ENCODE measurements at regions not wholly inside any gene's neighbourhood (a gene's known extent, or its start where the extent isn't known, plus 50 kb on each side); places are given as distances from the start of the nearest gene placed in this dataset.

DNA sequence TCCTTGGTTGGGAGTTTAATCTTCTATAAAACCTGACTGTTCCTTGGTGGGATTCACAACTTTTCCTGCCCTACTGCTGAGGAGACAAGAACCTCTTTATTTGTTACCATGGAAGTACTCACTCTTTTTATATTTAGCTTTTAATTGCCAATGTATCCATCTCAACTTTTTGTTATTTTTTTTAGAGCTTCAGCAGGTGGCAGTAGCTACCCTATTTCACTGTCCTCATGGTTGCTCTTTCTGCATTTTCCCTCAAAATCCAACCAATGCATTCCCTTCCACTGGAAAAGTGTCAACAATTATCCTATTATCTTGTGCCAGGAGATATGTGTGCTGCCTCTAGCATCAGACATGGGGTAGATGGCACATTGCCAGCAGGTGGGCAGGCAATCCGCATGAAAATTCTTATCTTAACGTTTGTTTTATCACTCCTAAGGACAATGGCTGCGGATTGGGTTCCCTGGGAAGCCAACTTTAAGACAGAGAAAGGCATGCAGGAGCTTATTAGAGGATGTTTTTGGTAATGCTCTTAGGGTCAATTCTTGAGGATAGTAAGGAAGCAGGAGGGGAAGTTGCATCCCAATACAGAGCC lies 406.4 kb downstream of the SNAPC1 start:
- DNase-seq, result no peak

DNA sequence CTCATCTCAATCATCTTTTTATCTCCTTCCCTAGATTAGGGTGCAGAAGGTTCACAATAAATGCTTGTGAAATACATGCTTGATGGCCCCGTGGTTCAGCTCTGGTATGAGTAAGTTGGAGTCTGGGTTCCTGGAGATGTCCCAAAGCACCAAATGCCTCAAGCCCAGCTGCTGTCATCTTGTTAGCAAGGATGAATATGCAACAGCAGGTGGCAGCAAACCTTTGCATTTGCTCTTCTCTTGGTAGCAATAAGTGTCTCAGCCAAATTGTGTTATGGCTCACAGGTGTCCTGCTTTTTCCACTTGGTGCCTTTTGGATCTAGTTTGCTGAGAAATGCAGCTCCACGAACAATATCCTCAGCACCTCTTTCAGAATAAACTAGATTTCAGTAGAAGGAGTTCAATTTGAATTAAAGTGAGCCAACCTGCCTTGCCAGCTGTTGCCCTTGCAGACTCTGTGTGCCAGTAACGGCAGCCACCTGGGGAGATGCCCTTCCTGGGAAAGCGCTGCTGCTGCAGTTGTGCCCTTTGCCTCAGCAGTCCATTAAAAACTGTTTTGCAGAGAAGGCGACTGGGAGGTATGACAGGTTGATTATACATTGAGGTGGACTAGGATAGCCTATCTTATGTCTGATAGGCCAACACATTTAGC lies 417.3 kb downstream of the SNAPC1 start:
- peak; percentile 59 to 66 for DNase-seq

DNA sequence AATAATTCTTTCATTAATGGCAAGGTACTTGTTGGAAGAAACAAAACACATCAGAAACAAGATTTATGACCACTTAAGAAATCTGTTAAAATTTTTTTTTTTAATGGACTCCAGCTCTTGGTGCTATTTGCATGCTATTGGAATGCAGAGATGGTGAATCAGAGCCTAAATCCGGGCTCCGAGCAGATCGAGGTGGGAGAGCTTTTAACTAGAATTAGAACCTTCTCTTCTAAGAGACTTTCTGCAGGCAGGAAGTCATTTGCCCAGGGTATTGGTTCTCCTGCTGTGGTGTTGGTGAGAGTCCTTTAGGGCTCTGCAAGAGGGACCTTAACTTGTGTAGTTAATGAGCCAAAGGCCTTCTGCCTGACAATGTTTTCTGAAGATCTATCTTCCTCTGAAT lies 419.4 kb downstream of the SNAPC1 start:
- no peak for DNase-seq

DNA sequence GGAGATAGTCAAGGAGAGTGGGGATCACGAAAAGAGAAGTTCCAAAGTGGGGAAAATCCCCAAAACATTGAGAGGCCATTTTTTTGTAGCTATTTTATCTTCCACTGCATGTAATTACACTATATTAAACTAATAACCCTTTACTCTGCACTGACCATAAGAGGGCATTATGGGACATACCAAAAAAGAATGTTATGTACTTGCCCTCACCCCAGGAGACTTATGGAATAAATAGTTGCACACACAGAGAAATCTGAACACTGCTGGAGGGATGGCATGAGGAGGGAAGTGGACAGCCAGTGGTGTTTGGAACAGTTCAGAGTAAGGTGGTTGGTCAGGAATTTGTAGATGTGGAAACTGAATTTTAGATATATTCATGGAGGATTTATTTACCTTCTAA lies 422.9 kb downstream of the SNAPC1 start:
- no peak for DNase-seq

DNA sequence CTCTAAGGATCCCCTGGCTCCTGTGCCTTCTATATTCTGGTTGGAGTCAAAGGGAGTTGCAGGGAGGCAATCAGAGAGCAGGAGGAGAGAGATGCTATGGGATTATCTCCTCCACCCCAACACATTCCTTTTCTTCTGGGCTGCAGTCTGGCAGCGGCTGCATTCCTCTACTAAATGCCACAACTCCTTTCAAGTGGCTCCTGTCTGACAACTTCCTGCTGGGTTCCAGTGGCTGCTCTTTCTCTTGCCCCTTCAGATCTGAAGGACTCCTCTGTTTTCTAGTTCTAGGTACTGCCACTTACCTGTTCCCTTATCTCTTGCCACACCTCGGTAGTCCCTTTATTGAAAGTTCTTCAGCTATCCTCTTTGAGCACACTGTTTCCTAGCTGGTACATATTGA lies 425.0 kb downstream of the SNAPC1 start:
- DNase-seq, result no peak

DNA sequence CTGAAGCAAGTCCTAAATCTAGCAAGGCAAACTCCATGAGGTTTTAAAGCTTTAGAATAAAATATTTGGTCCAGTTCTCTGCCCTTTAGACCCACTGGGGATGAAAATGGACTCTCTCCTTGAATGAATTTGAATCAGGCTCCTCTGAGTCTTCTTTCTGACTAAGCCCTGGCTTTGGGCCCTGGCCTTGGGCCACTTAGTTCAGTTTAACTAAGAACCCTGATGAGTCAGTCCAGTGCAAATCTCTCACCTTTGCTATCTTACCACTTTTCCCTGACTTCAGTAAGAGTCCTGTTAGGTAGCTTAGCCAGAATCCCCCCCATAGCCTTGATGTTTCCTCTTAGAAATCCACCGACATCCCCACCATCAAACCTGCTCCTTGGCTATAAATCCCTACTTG lies 427.5 kb downstream of the SNAPC1 start:
- DNase-seq, result no peak

DNA sequence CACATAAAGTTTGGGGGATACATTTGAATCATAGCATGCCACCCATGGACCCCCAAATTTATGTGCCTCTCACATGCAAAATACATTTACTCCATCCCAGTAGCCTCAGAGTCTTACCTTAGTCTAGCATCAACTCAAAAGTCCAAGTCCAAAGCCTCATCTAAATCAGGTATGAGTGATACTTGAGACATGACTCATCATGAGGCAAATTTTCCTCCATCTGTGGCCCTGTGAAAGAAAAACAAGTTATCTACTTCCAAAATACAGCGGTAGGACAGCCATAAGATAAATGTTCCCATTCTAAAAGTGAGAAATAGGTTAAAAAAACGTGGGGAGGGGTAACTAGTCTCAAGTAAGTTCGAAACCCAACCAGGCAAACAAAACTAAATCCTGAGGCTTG lies 444.2 kb downstream of the SNAPC1 start:
- no peak for DNase-seq

DNA sequence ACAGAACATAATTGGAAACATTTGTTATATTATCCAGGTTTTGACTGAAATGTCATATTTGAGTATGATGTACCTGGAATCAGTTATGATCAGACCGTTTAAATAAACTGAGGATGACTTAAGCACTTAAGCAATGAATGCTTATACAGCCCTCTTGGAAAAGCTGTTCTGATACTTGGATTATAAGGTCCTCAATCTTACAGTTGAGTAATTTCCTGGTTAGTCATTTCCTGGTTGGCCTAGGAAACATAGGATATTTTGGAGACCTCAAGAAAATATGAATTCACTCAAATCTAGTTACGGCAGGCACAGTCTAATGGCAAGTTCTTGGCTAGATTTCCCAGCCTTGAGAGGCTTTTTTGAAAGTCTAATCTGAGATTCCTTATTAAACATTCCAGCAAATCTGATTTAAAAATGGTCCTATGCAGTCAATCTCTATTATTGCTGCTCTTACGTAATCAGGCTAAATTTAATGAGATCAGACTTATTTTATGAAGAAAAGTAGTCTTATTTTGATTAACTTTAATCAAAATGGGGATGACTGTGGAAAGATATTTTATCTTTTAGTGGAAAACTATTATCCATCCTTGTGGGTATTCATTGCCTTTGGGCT lies 447.2 kb downstream of the SNAPC1 start:
- no peak for DNase-seq

DNA sequence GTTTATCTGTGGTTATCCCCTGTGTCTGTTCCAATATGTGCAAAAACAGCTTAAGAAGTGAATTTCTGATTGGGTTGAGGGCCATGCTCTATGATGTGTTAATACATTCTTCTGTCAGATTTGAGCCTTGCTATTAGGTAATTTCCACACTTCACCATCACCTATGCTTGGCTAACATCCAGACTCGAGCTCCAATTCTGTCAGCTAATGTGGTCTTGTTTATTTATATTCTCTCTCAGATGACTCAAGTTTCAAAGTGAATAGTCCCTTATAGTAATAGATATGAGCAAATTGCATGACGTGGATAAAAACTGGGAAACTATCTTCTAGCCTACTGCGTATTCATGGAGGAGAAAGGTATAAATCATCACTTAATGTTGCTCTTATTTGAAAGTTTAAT lies 451.3 kb downstream of the SNAPC1 start:
- no peak for DNase-seq

DNA sequence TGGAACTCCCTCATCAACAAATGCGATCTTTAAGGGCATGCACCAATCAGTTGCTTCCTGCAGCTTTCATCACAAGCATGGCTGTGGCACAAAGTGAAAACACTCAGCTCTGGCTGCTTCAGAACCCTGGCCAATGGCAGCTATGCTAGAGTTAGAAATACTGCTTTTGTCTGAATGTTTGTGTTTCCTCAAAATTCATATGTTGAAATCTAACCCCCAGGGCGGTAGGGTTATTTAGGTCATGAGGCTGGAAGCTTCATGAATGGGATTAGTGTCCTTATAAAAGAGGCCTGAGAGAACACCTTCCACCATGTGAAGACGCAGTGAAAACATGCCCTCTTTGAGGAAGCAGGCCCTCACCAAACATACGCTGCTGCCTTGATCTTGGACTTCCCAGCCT lies 453.9 kb downstream of the SNAPC1 start:
- no peak for DNase-seq

DNA sequence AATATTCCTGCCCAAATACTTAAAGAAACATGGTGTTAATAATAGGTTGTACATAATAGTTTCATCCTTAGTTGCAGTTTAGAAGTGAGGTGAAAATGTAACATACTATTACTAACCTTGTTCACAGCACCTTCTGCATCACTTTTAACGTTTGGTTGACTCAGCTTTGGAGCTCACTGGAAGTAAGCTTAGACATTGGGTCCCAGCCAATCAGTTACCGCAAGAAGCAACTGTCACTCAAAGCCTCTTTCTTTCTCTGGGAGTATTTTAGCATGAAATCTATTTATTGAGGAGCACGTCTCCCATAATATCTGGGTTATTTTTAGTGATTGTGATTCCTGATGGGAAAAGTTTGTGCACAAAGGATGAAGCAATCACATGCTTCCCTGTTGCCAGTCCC lies 472.6 kb downstream of the SNAPC1 start:
- no peak for DNase-seq

DNA sequence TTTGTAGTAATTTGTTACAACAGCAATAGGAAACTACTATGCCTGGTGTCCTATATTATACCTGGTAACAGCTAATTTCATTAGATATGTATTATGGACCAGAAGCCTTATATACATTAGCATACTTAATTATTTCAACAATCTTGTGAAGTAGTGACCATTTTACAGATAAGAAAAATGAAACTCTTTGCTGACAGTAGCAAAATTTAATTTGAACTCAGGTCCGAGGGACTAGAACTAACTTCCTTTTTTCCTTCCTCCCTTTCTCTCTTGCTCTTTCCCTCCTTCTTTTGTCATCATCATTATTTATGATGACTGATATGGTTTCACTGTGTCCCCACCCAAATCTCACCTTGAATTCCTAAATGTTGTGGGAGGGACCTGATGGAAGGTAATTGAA lies 482.0 kb downstream of the SNAPC1 start:
- no peak for DNase-seq

DNA sequence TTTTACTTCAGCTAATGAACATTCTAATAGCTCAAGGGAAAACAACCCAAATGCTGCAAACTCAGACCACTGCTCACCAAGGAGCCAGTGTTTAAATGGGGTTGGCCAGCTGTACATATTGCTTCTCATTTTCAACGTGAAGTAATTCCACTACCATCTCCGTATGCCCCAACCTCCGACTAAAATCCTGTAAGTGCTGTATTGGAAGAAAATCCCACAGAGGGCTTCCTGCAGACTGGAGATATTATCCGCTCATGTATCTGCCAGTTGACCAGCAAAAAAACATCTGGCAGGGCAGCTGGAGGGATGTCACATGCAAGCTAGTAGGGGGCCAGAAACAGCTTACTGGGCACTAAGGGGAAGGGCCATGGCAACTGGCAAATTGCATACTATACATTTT lies 485.0 kb downstream of the SNAPC1 start:
- DNase-seq, result no peak

DNA sequence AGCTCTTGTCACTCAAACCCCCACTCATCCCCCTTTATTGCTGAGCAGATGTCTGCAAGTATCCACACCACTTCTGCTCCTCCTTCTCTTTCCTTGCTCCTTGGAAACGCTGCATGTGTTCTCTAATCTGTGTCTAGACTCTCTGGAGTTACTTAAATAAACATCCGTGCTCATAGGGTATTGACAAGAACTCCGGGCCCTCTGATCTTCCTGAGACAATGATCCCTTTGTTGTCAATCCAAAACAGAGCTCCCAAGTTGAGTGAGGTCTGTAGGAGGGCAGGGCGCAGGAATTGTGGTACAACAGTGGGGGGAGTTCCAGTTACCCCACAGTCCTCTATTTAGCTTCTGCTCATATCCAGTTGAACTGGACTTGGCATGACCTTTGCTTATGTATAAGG lies 489.0 kb downstream of the SNAPC1 start:
- DNase-seq, result no peak

DNA sequence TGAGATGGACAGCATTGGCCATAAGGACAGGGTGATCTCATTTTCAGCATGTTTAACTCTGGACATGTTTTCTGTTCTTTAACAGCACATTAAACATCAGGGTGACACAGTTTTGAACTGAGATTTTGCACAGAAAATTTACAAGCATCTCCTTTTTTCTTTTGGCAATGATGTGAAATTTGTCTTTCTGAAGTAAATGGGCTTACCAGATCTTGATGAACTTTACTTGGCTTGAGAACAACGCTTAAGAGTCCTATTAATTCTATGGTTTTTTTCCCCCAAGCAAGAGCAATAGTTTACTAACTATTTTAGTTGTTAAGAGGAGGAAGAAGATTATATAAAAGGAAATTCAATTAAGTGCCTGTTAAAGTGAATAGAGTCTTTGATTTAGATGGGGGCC lies 491.0 kb downstream of the SNAPC1 start:
- DNase-seq, result no peak

DNA sequence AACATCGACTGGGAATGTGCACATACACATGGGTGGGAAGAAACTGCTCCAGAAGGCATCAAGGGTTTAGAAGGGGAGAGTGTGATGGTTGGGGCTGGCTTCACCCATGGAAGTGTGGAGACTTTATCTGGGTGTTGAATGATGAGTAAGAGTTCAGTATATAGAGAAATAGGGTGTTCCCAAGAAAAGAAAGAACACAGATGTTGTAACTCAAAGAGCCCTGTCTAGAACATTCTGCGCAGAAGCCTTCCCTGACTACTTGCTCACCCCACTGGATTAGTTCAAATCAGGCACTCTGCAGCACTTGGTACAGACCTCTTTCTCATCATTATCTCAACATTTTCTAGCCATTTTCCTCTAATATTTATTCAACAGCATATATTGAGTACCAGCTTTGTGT lies 491.7 kb downstream of the SNAPC1 start:
- DNase-seq, result no peak

DNA sequence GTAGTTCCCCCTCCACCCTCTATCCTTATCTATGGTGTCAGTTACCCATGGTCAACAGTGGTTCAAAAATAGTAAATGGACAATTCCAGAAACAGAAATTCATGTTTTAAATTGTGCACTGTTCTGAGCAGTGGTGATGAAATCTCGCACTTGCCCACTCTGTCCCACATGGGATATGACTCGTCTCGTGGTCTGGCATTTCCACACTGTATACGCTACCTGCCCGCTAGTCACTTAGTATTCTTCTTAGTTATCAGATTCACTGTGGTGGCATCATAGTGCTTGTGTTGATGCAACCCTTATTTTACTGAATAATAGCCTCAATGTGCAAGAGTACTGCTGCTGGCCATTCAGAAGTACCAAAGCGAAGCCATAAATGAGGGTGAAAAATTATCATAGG lies 507.0 kb downstream of the SNAPC1 start:
- no peak for DNase-seq

DNA sequence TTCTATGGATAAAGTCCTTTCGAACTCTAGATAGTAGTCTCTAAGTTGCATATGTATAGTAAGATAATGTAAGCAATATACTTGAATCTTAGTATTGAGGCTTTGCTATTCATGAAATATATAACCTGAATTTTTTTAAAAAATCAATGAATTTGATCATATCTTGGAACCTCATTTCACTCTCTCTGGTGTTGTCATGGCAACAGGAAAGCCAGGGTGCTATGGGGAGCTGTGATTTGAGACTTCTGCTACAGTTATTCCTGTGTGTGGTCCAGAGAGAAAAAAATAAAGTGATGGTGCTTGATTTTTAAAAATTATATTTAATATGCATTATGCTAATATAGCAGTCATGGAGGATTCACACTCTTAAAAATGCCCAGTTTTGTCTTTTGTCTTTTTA lies 508.0 kb downstream of the SNAPC1 start:
- DNase-seq, result no peak

DNA sequence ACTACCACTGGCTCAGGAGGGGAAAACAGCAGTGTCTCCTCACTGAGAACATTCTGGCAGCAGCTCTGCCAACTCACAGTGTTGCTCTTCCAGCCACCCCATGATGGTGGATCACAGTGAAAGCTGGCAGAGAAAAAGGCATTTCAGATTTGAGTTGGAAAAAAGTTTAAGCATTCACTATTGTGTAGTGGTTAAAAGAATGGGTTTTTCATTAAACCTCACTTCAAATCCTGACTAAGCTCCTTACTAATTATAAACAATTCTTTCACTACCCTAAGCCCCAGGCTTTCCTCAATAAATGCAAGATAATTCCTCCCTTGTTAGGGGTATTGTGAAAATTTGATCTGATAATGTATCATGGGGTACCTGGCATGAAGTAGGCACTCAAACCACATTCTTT lies 518.1 kb downstream of the SNAPC1 start:
- no peak for DNase-seq

DNA sequence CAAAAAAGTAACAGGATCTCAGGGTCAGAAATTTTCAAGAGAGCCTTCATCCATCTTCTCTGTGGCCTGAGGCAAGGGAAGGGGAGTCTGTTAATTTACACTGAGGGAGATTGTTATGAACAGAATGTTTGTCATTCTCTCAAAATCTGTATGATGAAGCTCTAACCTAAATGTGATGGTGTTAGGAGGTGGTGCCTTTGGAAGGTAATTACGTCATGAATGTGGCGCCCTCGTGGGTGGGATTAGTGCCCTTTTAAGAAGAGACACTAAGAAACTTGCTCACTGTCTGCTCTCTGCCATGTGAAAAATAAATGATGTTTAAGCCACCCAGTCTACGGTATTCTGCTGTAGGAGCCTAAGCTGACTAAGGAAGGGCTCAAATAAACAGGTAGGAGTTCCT lies 521.6 kb downstream of the SNAPC1 start:
- DNase-seq, result no peak

DNA sequence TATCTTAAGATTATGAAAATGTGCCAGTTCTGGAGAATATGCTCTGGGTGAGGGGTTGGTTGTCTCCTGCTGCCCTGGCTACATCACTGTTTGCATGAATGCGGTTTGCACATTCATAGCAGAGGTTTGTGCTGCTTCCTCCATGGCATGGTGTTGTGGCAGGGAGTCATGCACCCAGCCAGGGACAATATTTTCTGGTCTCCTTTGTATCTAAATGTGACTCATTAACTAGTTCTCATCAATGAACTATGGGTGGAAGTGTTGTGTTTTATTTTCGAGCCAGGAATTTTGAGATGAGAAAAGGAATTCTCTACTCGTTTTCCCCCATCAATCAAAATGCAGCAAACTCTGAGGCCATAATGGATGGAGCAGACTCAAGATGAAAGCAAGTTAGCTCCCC lies 527.3 kb downstream of the SNAPC1 start:
- no peak for DNase-seq

DNA sequence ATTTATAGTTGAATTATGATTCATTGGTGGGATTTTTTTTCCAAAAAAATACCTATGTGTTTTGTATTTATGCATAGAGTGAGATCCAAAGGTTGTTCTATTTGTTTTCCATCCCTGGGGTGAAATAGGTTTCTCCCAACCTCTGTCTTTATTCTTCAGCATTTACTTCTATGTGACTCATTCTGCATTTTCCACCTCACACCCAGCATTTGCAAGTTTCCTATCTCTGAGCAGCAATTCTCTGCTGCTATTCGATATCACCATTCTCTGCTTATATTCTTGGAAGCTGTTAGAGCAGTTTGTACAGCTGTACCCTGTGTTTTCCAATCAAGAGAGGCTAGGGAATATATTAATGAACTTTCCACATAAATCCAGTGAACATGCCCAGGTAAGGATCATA lies 538.9 kb downstream of the SNAPC1 start:
- DNase-seq, result no peak

DNA sequence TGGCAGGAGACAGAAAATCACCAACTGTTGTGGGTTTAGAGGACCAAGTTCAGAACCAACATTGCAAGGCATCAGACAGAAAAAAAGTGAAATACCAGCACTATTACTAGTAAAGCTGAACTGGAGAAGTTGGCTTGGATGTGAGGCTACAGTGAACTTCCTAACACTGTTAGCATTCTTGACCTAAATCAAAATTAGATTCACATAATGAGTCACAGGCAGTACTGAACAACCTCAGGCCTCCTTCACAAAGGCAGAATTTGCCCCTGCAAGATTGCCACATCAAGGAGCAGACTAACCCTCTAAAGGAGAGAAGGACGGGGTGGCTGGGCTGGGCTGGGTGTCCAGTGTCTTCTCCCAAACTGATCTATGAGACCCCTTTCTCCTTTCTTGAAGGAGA lies 539.7 kb downstream of the SNAPC1 start:
- no peak for DNase-seq

DNA sequence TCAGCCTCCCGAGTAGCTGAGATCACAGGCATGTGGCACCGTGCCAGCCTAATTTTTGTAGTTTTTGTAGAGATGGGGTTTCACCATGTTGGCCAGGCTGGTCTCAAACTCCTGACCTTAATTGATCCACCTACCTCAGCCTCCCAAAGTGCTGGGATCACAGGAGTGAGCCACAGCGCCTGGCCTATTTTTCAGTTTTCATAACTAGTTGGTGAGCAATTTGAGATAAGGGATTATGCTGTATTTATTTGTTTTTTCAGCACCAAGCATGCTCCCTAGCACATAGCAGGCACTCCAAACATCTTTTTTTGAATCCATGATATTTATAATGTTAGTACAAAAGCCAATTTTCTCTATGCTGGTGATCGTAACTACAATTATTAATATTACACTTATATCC lies 541.2 kb downstream of the SNAPC1 start:
- no peak for DNase-seq

DNA sequence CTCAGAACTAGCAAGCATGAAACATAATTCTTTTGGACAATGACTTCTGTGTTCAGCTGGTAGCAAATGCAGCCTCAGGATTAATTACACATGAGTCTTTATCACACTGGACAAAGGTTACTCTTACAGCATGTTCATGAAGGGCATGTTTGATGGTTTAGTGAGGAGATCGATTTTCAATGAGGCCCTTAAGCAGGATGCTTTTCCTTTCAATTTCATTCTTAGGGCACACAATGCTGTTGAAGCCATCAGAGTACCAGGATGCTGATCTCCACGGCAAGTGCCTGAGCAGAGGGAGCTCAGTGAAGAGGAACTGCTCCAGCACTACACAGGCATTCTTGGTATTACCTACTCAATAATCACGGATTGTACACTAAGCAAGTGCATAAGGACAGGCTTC lies 542.0 kb downstream of the SNAPC1 start:
- no peak for DNase-seq

Data from NCI-H187 (cell line).